HepG2 (cell line): ENCODE measurements at regions not wholly inside any gene's neighbourhood (a gene's known extent, or its start where the extent isn't known, plus 50 kb on each side); places are given as distances from the start of the nearest gene placed in this dataset.

ENCODE experiments used
- ATAC-seq: fragments of 200-7000 bp; cut with Tn5 transposase; 3 replicates; pipeline ENCODE4 v1.9.1; 2020; ENCODE audit warnings: mild to moderate bottlenecking, moderate library complexity
- BruUV-seq: library from RNA; stranded (reverse); fragments of 400-500 nt; replicated peaks from 2 replicates; lab custom pipeline; 2021; lab: Mats Ljungman, UMichigan
- CTCF ChIA-PET: fragments of 300-600 bp; formaldehyde crosslinking; extraction: SDS; loops from one replicate; lab custom pipeline; 2021; ENCODE audit warnings: low total read pairs, inconsistent platforms, low intra/inter-chr PET ratio; lab: Yijun Ruan, JAX
- POLR2A ChIA-PET: fragments of 350-600 bp; sonication (Branson Sonifier 250); formaldehyde crosslinking; loops from one replicate; lab custom pipeline; 2020; ENCODE audit warnings: antibody characterized with exemption, inconsistent platforms; lab: Yijun Ruan, JAX
- DNase-seq: peaks from one replicate; pipeline ENCODE4 v3.0.0-alpha.2; 2015; ENCODE audit warnings: low spot score
- FAIRE-seq: peaks from 3 replicates; lab custom pipeline; 2011; peaks lifted over from hg19 to GRCh38; lab: Jason Lieb, UNC
- H2AFZ ChIP-seq: one replicate; pipeline ENCODE4 v1.6.1; 2011; ENCODE audit warnings: low read length, inconsistent platforms
- H3K27ac ChIP-seq: fragments of 300-600 bp; 3 replicates; pipeline ENCODE4 v1.8.0; 2011; ENCODE audit warnings: mixed run types, mild to moderate bottlenecking, mixed read lengths, low read length, inconsistent platforms; ENCODE audit not compliant: insufficient read depth; ENCODE audit errors: extremely low read length
- H3K27me3 ChIP-seq, 2 experiments: fragments of 200-600 bp in 1 of 2; 2 replicates in 1 of 2; 3 replicates in 1 of 2; pipeline versions ENCODE4 v1.6.0 to v1.8.0; 2011; ENCODE audit warnings: low read length in 2 of 2, mild to moderate bottlenecking in 2 of 2, moderate library complexity in 2 of 2, inconsistent platforms in 1 of 2; ENCODE audit not compliant: insufficient read depth in 2 of 2, control insufficient read depth in 1 of 2
- H3K36me3 ChIP-seq, 2 experiments: fragments of 200-600 bp in 1 of 2; replicated peaks in 1 of 2; 2 replicates in 1 of 2; 3 replicates in 1 of 2; pipeline versions ENCODE4 v1.5.1 to v1.8.0; 2011; ENCODE audit warnings: low read length in 2 of 2, inconsistent platforms in 1 of 2; ENCODE audit not compliant: insufficient read depth in 2 of 2, control insufficient read depth in 1 of 2
- H3K4me1 ChIP-seq: 2 replicates; pipeline ENCODE4 v1.5.1; 2012; ENCODE audit warnings: low read length, inconsistent platforms; ENCODE audit not compliant: insufficient read depth
- H3K4me2 ChIP-seq: 2 replicates; pipeline ENCODE4 v1.6.0; 2011; ENCODE audit warnings: low read depth, low read length, inconsistent platforms
- H3K4me3 ChIP-seq, 3 experiments: fragments of 200-600 bp in 1 of 3; sonication (generic), shearing (Covaris generic) in 1 of 3; replicated peaks in 1 of 3; 2 replicates each; pipeline ENCODE4 v1.5.1; 2011 to 2016; ENCODE audit warnings: low read length in 3 of 3, inconsistent platforms in 2 of 3, low read depth in 2 of 3, mild to moderate bottlenecking in 2 of 3, control low read depth in 1 of 3, mixed read lengths in 1 of 3; ENCODE audit not compliant: insufficient read depth in 1 of 3
- H3K79me2 ChIP-seq: one replicate; pipeline ENCODE4 v1.6.1; 2011; ENCODE audit warnings: low read length, inconsistent platforms; ENCODE audit not compliant: insufficient read depth
- H3K9ac ChIP-seq: 2 replicates; pipeline ENCODE4 v1.6.0; 2011; ENCODE audit warnings: mild to moderate bottlenecking, low read depth, low read length, inconsistent platforms; ENCODE audit not compliant: insufficient read depth
- H3K9me3 ChIP-seq: 2 replicates; pipeline ENCODE4 v1.5.1; 2012; ENCODE audit warnings: mild to moderate bottlenecking, low read length
- H4K20me1 ChIP-seq: 2 replicates; pipeline ENCODE4 v1.6.0; 2011; ENCODE audit warnings: inconsistent platforms, mild to moderate bottlenecking, low read length, moderate library complexity; ENCODE audit not compliant: insufficient read depth
- FOXO4 ChIP-seq: sonication (generic); formaldehyde crosslinking; conservative IDR thresholded peaks from 2 replicates; pipeline ENCODE4 v1.8.1; 2023; ENCODE audit warnings: missing genetic modification reagents
- HMGXB3 ChIP-seq: sonication (generic); formaldehyde crosslinking; IDR thresholded peaks from 2 replicates; pipeline ENCODE4 v1.4.0; 2020; ENCODE audit warnings: missing genetic modification reagents, borderline replicate concordance
- SATB2 ChIP-seq: sonication (generic); formaldehyde crosslinking; IDR thresholded peaks from 2 replicates; pipeline ENCODE4 v1.5.0; 2020; ENCODE audit warnings: missing genetic modification reagents
- SETDB1 ChIP-seq: sonication (generic); formaldehyde crosslinking; IDR thresholded peaks from 2 replicates; pipeline ENCODE4 v1.5.1; 2020; ENCODE audit warnings: missing genetic modification reagents, mild to moderate bottlenecking, borderline replicate concordance
- WGBS: methylation state at CpG from one replicate; pipeline ENCODE4 v1.1.6; 2017; ENCODE audit warnings: low lambda C conversion rate; 5-methylcytosine and 5-hydroxymethylcytosine counted together
- in situ Hi-C: cut with HindIII; loops from 2 replicates; pipeline ENCODE4 v1.10.0; 2017; ENCODE audit warnings: low pct_unique_long_range_greater_than_20kb; ENCODE audit not compliant: extremely low pct_ligation_motif_present
- intact Hi-C: fragments of 100-400 bp; cut with micrococcal nuclease; formaldehyde crosslinking; loops from one replicate; pipeline ENCODE4 v1.10.0; 2022; ENCODE audit not compliant: unreplicated experiment

- FAIRE-seq = no peak
- ATAC-seq = no peak
- Histone ChIP-seq H3K9me3 (peaks cover 18% of the 10 kb centered on the region), H3K4me2 (no peak overlapping the region), H3K36me3 (no peaks in the 10 kb centered on the region), H2AFZ (no peak overlapping the region), H3K9ac (no peak overlapping the region), H4K20me1 (no peaks in the 10 kb centered on the region), H3K79me2 (no peaks in the 10 kb centered on the region), H3K27me3 (no peaks in the 10 kb centered on the region), H3K4me3 (no peak overlapping the region), H3K4me1 (no peaks in the 10 kb centered on the region), H3K27ac (no peak overlapping the region)
- WGBS = 32% methylated on average over 1 of the region's 1 CpG
- no peak for DNase-seq
- TF ChIP-seq HMGXB3 (no peak), SETDB1 (CRISPR knock-in tag) (0 out of 2 replicates have a peak, but pooled peaks have one; percentile 1), SATB2 (no peak), FOXO4 (no peak)
- CTCF ChIA-PET = no interaction called here
- POLR2A ChIA-PET = no interaction called here
- intact Hi-C loops = loop anchor here (2.0 to 5.0 kb wide), 2 partner anchors 1119 to 1183 kb away; no protein-coding TSS in a partner anchor
- BruUV-seq = no TSS peak
- in situ Hi-C loops = no loop called here
Measured at GRCh38 chr5:98349990-98350365, 423.5 kb upstream of the RGMB start.
